DMS 273 (cell line): ENCODE measurements at regions not wholly inside any gene's neighbourhood (a gene's known extent, or its start where the extent isn't known, plus 50 kb on each side); places are given as distances from the start of the nearest gene placed in this dataset.
"Not testable (repeated sequence)": the region's sequence is repeated elsewhere in the genome, so short reads cannot be mapped to it uniquely, and the experiment has no call there.

Experiments used
- DNase-seq: peaks from one replicate; lab custom pipeline; 2025; ENCODE audit not compliant: unreplicated experiment; lab: John Stamatoyannopoulos, UW

DNA sequence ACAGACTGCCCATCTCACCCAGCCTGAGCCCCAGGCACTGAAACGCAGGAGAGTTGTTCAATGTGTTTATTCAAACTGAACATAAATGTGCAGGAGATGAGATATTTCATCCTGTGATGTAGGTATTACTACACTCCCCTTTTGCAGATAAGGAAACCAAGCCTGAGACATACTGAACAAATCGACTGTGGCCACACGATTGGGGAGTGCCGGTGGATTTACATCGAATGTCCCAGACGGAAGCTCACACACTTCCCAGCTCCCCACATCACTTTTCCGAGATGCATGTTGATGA is 94.8 kb upstream of the ALKAL2 start:
- DNase-seq, result no peak

DNA sequence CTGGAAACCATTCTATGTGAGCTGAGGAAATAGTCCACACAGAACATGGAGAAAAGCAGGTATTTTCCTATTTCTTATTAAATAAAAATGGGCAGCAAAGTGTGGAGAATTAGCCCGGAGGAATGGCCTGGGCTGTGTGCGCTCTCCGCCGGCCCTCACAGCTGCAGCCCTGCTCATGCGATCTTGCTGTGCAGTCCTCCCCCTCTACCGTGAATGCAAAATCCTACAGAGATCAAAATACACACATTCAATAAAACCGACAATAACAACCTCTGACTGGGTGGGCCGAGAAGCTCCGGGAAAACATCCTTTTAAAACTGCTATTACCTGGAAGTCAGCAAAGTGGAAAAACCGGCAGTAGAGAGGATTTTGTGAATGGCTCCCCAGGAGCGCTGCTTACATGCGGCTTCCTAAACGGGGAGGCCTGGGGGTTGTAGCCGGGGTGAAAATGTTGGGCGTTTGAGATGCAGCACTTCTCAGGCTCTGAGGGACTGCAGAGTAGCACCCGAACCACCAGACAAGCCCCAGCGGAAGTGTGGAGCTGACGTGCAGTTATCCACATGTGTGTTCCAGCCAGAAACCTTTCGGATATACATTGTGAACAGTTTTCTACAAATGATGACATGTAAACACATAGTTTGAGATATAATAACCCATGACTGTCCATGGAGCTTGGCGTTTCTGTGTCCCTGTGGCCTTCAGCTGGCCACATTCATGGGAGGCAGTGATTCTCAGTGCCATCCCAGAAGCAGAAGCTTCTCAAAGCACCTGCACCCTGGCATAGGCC is 94.2 kb upstream of the ALKAL2 start:
- no peak for DNase-seq

DNA sequence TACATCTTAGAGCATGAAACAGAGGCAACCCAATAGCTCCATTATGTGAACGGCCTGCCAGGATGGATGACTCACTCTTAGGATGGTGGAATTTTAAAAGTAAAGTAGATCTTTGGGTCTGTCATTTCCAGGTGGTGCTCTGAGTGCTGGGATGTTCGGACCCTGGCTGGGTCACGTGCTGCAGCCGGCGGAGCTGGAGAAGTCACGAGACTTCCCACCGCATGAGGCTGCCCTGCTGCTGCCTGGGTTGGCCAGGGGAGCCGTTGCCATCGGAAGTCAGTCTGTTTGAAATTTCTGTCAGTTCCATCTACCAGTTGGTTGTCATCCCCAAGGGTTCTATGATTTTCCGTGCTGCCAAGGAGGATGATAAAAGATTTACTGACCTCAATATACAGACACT is 93.3 kb upstream of the ALKAL2 start:
- no peak for DNase-seq

DNA sequence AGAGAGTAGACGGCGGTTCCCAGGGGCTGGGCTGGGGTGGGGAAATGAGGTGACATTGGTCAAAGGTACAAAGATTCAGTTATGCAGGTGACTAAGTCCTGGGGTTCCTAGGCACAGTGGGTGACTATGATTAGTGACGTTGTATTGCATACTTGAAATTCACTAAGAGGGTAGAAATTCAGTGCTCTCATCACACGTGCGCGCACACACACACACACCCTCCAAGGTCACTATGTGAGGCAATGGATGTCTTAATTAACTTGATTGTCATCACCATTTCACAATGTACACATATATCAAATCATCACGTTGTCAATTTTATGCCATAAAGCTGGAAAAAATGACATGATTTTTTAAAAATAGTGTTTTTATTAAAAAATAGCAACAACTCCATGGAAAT is 92.9 kb upstream of the ALKAL2 start:
- DNase-seq, result no peak

DNA sequence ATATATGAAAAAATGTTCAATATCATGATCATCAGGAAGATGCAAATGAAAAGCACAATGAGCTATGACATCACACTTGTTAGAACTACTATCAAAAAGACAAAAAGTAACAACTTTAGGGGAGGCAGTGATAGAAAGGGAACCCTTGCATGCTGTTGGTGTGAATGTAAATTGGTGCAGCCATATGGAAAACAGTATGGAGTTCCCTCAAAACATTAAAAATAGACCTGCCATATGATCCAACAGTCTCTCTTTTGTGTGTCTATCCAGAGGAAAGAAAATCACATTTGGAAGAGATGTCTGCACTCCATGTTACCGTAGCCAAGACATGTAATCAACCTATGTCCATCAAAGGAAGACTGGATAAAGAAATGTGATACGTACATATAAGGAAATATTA is 92.3 kb upstream of the ALKAL2 start:
- DNase-seq, result no peak

DNA sequence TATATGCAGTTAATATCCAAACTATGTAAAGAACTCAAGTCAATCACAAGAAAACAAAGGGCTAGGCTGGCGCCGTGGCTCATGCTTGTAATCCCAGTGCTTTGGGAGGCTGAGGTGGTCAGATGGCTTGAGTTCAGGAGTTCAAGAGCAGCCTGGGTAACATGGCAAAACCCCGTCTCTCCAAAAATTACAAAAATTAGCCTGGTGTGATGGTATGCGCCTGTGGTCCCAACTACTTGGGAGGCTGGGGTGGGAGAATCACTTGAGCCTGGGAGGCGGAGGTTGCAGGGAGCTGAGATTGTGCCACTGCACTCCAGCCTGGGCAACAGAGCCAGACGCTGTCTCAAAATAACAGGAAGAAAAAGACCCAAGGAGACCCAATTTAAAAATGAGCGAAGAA is 91.9 kb upstream of the ALKAL2 start:
- DNase-seq, result no peak

DNA sequence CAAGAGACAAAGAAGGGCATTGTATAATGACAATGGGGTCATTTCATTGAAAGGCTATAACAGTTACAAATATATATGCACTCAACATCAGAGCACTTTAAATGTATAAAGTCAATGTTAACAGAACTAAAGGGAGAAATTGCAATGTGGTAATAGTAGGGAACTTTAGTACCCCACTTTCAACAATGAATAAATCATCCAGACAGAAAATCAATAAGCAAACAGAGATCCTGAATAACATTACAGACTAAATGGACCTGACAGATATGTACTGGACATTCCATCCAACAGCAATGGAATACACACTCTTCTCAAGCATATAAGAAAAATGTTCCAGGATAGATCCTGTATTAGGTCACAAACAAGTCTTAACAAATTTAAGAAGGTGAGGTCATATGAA is 90.5 kb upstream of the ALKAL2 start:
- no peak for DNase-seq

DNA sequence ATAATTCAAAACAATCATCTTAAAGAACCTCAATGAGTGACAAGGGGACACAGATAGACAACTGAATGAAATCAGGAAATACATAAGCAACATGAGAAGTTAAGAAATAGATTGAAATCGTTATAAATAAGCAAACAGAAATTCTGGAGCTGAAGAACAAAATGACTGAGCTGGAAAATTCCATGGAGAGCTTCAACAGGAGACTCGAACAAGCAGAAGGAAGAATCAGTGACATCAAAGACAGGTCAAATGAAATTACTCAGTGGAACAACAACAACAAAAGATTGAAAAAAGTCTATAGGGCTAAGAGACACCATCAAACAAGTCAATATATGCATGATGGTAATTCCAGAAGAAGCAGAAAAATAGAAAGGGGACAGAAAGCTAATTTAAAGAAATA is 89.5 kb upstream of the ALKAL2 start:
- DNase-seq, result no peak

DNA sequence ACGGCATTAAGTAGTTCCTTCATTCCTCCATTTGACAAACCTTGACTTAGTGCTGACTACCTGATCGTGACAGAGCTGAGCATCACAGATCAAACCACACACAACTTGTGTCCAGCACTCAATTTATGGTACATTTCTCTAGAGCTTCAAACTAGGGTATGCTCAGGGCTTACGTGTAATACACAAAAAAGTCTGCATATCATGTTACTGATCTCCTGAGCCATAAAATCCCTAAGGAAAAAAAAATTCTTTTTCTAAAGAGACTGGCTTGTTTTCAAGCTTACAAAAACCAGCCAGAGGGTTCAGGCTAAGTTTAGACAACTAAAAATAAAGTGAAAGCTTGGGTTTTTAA is 88.0 kb upstream of the ALKAL2 start:
- no peak for DNase-seq

DNA sequence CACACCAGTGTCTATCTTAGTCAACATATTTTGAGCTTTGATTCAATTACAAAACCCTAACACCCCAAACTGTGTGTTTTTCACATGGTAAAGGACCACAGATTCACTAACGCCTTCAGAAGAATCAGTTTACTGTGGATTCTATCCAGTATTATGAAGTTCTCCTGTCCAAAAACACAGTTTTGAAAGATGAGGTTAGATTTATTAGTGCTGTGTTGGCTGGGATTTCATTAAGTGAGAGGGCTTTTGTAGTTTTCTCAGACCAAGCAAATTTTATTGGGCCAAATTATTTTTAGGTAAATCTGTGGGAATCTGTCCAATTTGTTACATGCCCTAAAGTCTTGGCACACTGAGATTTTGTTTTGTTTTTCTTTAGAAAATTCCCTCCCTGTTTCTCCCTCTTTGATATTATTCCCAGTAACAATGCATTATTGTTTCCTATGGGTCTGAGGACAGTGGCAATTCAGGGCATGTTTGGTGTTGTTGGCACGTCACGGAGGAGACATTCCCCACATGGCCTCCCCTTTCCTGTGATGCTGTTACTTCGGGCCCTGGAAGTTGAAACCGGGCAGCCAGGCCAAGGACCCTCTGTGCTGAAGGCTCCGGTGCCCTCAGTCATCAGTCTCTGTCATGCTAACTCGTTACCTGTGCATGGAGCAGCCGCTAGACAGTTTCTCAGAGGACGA is 87.5 kb upstream of the ALKAL2 start:
- DNase-seq, result no peak

DNA sequence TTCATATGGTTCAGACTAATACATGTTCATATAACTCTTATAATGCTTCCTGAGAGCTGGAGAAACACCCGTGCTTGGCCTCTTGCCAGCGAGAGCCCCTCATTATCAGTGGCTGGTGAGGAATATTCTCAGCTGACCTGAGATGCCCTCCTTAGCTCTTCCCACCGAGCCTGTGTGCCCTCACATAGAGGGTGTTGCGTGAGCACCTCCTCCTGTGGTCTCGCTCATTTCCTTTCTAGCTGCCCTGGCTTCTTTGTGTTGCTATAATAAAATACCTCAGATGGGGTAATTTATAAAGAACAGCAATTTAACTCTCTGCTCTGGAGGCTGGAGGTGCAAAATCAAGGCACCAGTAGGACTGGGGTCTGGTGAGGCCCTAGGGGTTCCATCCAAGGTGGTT is 80.5 kb upstream of the ALKAL2 start:
- DNase-seq, result no peak

DNA sequence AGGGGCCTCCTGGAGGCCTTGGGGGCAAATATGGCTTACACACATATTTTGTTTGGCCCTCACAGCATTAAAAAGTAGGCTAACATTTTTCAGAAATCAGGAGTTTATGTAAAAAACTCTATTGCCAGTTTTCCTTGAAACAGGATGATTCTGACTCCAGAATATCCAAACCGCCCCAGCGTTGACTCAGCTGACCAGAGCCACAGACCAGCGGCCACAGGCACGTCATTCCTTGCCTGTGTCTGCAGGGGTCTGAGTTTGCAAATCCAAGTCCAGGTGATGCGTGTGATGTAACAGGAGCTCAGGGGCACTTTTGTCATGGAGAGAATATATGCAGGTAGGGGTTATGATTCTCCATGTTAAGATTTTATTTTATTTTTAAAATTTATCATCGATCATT is 79.4 kb upstream of the ALKAL2 start:
- no peak for DNase-seq

DNA sequence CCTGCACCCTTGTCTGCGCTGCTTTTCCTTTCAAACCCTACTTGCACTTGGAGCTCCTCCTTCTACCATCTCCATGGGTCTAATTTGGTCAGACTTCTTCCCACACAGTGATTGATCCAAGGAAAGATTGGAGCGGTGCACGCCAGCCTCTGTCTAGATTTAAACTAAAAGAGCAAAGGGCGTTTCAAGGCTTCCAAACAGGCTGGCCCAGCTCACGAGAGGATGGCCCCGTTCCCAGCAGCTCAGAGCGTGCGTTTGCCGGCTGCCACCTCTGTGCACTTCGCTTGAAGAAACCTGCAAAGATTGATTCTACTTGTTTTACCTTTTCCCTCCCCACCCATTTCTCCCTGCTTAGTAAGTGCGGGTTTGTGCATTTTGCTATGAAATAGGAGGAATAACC is 78.8 kb upstream of the ALKAL2 start:
- no peak for DNase-seq

DNA sequence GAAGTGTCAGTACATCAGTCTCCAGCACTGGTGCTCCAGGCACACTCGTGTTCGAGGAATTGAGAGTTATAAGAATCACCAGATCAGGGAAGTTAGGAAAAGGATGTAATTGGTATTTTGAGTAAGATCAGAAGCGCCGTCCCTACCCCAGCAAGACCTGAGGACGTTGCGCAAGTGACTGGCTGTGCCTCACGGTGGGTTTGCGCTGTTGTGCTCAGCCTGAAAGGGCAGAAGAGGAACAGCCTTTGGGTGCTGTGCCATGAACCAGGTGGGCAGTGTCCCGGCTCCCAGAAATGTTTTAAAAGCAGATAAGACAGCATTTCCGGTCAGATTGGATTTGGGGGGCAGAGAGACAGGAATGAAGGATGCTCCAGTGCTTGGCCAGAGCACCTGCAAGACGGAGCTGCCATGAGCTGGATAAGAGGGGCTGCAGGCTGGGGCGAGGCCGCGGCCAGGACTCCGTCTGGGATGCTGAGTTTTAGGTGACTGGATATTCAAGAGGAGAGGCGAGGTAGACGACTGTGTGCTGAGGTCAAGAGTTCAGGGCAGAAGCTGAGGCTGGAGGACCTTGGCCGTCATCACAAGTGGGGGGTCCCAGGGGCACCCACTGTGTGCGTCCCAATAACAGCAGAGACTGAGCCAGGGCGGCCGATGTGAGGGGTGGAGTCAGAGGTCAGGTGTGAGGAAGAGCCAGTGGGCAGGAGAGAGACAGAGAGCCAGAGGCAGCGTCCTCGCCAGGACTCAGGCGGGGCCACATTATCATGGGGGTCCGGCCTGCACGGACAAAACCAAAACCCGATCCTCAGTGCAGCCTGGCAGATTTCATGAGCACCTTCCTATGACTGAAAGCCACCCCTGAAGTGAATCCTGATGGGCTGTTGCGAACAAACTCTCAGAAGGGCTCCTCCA is 77.7 kb upstream of the ALKAL2 start:
- no peak for DNase-seq

DNA sequence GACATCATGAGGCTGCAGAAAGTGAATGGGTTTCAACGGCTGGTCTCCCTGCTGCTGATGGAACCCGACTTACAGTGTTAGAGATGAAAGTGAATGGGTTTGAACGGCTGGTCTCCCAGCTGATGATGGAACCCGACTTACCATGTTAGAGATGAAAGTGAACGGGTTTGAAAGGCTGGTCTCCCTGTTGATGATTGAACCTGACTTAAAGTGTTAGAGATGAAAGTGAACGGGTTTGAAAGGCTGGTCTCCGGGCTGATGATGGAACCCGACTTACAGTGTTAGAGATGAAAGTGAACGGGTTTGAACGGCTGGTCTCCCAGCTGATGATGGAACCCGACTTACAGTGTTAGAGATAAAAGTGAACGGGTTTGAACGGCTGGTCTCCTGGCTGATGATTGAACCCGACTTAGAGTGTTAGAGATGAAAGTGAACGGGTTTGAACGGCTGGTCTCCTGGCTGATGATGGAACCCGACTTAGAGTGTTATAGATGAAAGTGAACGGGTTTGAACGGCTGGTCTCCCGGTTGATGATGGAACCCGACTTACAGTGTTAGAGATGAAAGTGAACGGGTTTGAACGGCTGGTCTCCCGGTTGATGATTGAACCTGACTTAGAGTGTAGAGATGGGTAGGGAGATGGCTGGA is 76.1 kb upstream of the ALKAL2 start:
- DNase-seq, result no peak

DNA sequence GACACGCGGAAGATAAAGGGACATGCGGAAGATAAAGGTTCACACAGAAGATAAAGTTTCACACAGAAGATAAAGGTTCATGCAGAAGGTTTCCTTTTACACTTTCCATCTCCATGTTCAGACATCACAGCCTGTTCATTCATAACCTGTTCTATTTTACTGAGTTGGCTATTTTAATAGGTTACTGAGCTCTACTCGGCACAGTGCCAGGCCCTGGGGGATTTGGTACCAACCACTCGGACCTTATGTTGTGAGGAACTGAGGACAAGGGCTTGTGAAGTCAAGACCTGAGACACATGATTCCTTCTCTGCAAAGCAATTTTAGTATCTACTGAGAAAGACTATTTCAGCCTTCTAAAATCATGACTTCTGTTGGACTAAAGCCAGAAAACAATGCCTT is 75.0 kb upstream of the ALKAL2 start:
- DNase-seq, result no peak

DNA sequence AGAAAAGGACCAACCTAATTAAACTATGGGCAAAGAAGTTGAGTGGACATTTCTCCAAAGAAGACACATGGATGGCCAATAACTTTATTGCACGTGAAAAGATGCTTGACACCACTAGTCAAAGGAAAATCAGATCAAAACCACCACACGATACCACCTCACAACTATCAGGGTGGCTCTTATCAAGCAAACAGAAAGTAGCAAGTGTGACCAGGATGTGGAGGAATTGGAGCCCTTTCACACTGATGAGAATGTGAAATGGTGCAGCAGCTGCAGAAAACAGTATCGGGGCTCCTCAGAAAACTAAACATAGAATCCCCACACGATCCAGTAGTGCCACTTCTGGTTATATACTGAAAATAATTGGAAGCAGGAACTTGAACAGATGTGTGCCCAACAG is 72.2 kb upstream of the ALKAL2 start:
- no peak for DNase-seq

DNA sequence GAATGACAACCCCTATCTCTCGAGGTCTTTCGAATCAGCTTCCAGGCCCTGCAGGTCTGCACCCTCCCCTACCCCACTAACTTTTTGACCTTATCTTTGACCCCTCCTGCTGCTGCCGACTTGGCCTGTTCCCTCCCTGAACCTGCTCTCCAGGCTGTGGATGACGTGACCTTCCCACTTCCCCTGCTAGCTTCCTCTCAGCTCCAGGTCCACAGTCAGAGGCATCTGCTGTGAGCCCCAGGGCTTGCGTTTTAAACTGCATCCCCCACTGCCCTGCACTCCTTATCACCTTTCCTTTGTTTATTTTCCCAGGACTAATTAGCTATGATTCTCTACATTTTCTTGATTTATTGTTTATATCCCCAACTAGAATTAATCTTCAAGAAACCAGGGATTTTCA is 71.2 kb upstream of the ALKAL2 start:
- no peak for DNase-seq

DNA sequence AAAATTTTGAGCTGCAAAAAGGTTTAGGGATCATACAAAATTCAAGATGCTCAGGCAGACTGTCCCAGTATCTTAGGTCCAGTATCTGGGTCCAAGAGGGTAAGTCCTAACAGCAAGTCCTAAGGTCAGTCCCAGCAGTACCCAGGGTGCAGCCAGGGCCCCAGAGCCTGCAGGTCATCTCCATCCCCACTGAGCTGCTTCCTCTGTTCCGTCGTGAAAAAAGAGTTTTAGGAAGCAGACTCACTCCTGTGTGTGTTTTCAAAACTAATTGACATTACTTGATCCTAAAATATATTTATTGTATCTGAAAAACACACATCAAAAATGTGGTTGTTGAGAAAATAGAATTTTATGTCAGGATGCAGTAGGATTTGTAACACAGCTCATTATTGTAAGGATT is 69.9 kb upstream of the ALKAL2 start:
- DNase-seq, result no peak

DNA sequence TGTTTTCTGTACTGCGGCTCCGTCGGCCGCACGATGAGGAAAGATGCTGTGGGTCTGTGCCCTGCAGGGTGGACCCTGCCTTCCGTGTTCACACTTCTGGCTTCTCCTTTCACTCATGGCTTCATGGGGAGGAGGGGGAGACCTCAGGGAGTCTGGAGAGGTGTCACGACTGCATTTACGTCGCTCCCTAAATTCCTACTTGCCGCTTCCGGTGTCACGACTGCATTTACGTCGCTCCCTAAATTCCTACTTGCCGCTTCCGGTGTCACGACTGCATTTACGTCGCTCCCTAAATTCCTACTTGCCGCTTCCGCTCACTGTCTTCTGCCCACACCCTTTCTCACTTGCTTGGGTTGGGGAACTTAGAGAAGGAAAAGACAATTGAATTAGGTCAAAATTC is 68.4 kb upstream of the ALKAL2 start:
- not testable (repeated sequence) for DNase-seq

DNA sequence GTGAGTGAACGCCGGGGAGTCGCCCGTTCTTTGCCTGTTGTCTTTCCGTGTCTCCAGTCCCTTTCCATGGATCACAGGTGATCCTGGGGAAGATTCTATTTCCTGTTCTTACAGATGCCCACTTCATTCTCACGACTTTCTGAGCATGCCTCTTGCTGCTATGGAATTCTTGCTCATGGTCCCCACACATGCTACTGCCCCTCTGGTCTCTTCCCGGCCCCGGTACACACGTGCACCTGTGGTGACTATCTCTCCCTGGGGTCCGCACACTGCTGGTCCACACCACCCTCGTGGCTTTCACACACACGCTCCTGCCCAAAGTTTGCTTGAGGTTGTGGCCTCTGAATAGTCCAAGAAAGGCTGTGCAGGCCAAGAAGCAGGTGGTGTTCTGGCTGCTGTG is 67.9 kb upstream of the ALKAL2 start:
- no peak for DNase-seq

DNA sequence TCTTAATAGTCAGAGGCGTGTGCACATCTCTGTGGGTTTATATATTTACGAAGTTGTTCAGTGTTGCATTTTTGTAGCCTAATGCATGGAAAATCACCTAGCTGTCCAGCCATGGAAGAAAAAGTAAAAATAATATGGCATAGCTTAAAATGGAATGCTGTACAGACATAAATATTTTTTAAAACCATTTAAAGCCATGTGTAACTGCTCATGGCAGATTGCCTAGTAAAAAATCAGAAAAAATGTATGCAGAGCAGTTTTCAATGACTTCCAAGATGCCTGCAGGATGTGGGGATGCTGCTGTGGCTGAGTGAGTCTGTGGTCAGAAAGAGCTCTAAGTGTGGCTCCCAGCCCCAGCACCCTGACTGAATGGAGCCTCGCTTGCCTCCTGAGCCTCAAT is 64.8 kb upstream of the ALKAL2 start:
- no peak for DNase-seq
